ENCODE measurements at regions not wholly inside any gene's neighbourhood (a gene's known extent, or its start where the extent isn't known, plus 50 kb on each side); places are given as distances from the start of the nearest gene placed in this dataset.

GRCh38 chrX:98939456-98939855, 1470.6 kb downstream of the PCDH19 start:
- TF ChIP-seq CTCF (optimal IDR thresholded peaks at IDR 0.05 in 1 of 3, IDR thresholded peaks at IDR 0.05 in 1 of 3, conservative IDR thresholded peaks at IDR 0.05 in 1 of 3; ENCODE audit: extremely low read depth in 1 of 3, insufficient read depth in 2 of 3, low read length in 3 of 3) (no peak), EZH2 (IDR thresholded peaks at IDR 0.05; ENCODE audit: low read length) (no peak)

Data from keratinocyte (primary cell).